Hepatocyte (in vitro differentiated cells): ENCODE measurements at regions not wholly inside any gene's neighbourhood (a gene's known extent, or its start where the extent isn't known, plus 50 kb on each side); places are given as distances from the start of the nearest gene placed in this dataset.

Experiments
- EZH2phosphoT487 ChIP-seq: fragments of 200-600 bp; sonication (generic); IDR thresholded peaks from one replicate; pipeline ENCODE4 v1.6.1; 2018; ENCODE audit warnings: antibody characterized with exemption, mild to moderate bottlenecking, low read depth, moderate library complexity; ENCODE audit not compliant: unreplicated experiment, severe bottlenecking
- TF ChIP-seq, protein P1 (sequence below): fragments of 200-600 bp; sonication (generic); IDR thresholded peaks from 2 replicates; pipeline ENCODE4 v1.5.1; 2016; ENCODE audit warnings: antibody characterized with exemption, mild to moderate bottlenecking; ENCODE audit not compliant: poor library complexity

DNA sequence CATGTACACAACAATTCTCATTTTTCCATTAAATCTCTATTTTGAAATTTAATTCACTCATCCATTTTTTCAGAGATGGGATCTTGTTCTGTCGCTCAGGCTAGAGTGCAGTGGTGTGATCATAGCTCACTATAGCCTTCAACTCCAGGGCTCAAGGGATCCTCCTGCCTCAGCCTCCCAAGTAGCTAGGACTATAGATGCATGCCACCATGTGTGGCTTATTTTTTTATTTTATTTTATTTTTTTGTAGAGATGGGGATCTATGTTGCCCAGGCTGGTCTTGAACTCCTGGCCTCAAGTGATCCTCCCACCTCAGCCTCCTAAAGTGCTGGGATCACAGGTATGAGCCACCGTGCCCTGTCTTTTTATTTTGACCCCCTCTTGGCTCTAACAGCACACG is 203.8 kb upstream of the KLF14 start:
- TF ChIP-seq, protein P1, sequence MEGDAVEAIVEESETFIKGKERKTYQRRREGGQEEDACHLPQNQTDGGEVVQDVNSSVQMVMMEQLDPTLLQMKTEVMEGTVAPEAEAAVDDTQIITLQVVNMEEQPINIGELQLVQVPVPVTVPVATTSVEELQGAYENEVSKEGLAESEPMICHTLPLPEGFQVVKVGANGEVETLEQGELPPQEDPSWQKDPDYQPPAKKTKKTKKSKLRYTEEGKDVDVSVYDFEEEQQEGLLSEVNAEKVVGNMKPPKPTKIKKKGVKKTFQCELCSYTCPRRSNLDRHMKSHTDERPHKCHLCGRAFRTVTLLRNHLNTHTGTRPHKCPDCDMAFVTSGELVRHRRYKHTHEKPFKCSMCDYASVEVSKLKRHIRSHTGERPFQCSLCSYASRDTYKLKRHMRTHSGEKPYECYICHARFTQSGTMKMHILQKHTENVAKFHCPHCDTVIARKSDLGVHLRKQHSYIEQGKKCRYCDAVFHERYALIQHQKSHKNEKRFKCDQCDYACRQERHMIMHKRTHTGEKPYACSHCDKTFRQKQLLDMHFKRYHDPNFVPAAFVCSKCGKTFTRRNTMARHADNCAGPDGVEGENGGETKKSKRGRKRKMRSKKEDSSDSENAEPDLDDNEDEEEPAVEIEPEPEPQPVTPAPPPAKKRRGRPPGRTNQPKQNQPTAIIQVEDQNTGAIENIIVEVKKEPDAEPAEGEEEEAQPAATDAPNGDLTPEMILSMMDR = no peak
- TF ChIP-seq EZH2phosphoT487 = no peak
